ENCODE measurements at regions not wholly inside any gene's neighbourhood (a gene's known extent, or its start where the extent isn't known, plus 50 kb on each side); places are given as distances from the start of the nearest gene placed in this dataset.
"Not testable (repeated sequence)": the region's sequence is repeated elsewhere in the genome, so short reads cannot be mapped to it uniquely, and the experiment has no call there.

- DNase-seq (ENCODE audit: insufficient read length, low spot score) (no peak), FAIRE-seq (no peak)
- no peak for TF ChIP-seq POU2F2 (IDR thresholded peaks at IDR 0.05; ENCODE audit: low read depth, low read length)
- no peak for TF ChIP-seq SPI1 (IDR thresholded peaks at IDR 0.05; ENCODE audit: low read depth, low read length)
- no peak for TF ChIP-seq TAF1 (IDR thresholded peaks at IDR 0.05; ENCODE audit: low read depth, low read length)
- no peak for TF ChIP-seq POLR2AphosphoS5 (IDR thresholded peaks at IDR 0.05; ENCODE audit: low read depth, low read length)
- no peak for TF ChIP-seq PAX5 (IDR thresholded peaks at IDR 0.05; ENCODE audit: insufficient read depth, low read length, severe bottlenecking)
- no peak for TF ChIP-seq POLR2A (IDR thresholded peaks at IDR 0.05; ENCODE audit: low read depth, low read length)
These were observed 516.7 kb downstream of the NTRK3 start for GRCh38 chr15:87739866-87740265.

GRCh38 chr15:87739081-87739480, 517.5 kb downstream of the NTRK3 start:
- TF ChIP-seq SPI1 (IDR thresholded peaks at IDR 0.05; ENCODE audit: low read depth, low read length), result no peak
- TF ChIP-seq POLR2A (IDR thresholded peaks at IDR 0.05; ENCODE audit: low read depth, low read length), result no peak
- FAIRE-seq (no peak), DNase-seq (ENCODE audit: insufficient read length, low spot score) (no peak)

GRCh38 chr15:87737460-87737859, 519.1 kb downstream of the NTRK3 start:
- not testable (repeated sequence) for DNase-seq (ENCODE audit: insufficient read length, low spot score); FAIRE-seq

GRCh38 chr15:87736891-87737389, 519.6 kb downstream of the NTRK3 start:
- DNase-seq (ENCODE audit: insufficient read length, low spot score) (no peak), FAIRE-seq (no peak)
- TF ChIP-seq PAX5 (IDR thresholded peaks at IDR 0.05; ENCODE audit: insufficient read depth, low read length, severe bottlenecking), result no peak
- no peak for TF ChIP-seq TAF1 (IDR thresholded peaks at IDR 0.05; ENCODE audit: low read depth, low read length)

GRCh38 chr15:87736401-87736800, 520.1 kb downstream of the NTRK3 start:
- FAIRE-seq, result no peak
- DNase-seq (ENCODE audit: insufficient read length, low spot score), result no peak

GRCh38 chr15:87735522-87735921, 521.0 kb downstream of the NTRK3 start:
- TF ChIP-seq TAF1 (IDR thresholded peaks at IDR 0.05; ENCODE audit: low read depth, low read length) (no peak), POLR2A (IDR thresholded peaks at IDR 0.05; ENCODE audit: low read depth, low read length) (no peak), SPI1 (IDR thresholded peaks at IDR 0.05; ENCODE audit: low read depth, low read length) (no peak), POLR2AphosphoS5 (IDR thresholded peaks at IDR 0.05; ENCODE audit: low read depth, low read length) (no peak), PAX5 (IDR thresholded peaks at IDR 0.05; ENCODE audit: insufficient read depth, low read length, severe bottlenecking) (no peak)

More at GRCh38 chr15:87736401-87736800, 520.1 kb downstream of the NTRK3 start:
- TF ChIP-seq SPI1 (IDR thresholded peaks at IDR 0.05; ENCODE audit: low read depth, low read length), result no peak

GRCh38 chr15:87734571-87735373, 521.8 kb downstream of the NTRK3 start:
- FAIRE-seq (no peak), DNase-seq (ENCODE audit: insufficient read length, low spot score) (no peak)
- TF ChIP-seq SPI1 (IDR thresholded peaks at IDR 0.05; ENCODE audit: low read depth, low read length), result no peak
- no peak for TF ChIP-seq POU2F2 (IDR thresholded peaks at IDR 0.05; ENCODE audit: low read depth, low read length)
- no peak for TF ChIP-seq PAX5 (IDR thresholded peaks at IDR 0.05; ENCODE audit: insufficient read depth, low read length, severe bottlenecking)
- TF ChIP-seq POLR2AphosphoS5 (IDR thresholded peaks at IDR 0.05; ENCODE audit: low read depth, low read length), result no peak
- TF ChIP-seq POLR2A (IDR thresholded peaks at IDR 0.05; ENCODE audit: low read depth, low read length), result no peak
- TF ChIP-seq TAF1 (IDR thresholded peaks at IDR 0.05; ENCODE audit: low read depth, low read length), result no peak

More at GRCh38 chr15:87735522-87735921, 521.0 kb downstream of the NTRK3 start:
- FAIRE-seq (no peak), DNase-seq (ENCODE audit: insufficient read length, low spot score) (no peak)

- DNase-seq (ENCODE audit: insufficient read length, low spot score) (no peak), FAIRE-seq (no peak)
- TF ChIP-seq TAF1 (IDR thresholded peaks at IDR 0.05; ENCODE audit: low read depth, low read length), result no peak
- no peak for TF ChIP-seq PAX5 (IDR thresholded peaks at IDR 0.05; ENCODE audit: insufficient read depth, low read length, severe bottlenecking)
- no peak for TF ChIP-seq POLR2AphosphoS5 (IDR thresholded peaks at IDR 0.05; ENCODE audit: low read depth, low read length)
- TF ChIP-seq POU2F2 (IDR thresholded peaks at IDR 0.05; ENCODE audit: low read depth, low read length), result no peak
- no peak for TF ChIP-seq SPI1 (IDR thresholded peaks at IDR 0.05; ENCODE audit: low read depth, low read length)
- no peak for TF ChIP-seq POLR2A (IDR thresholded peaks at IDR 0.05; ENCODE audit: low read depth, low read length)
These were observed 522.6 kb downstream of the NTRK3 start for GRCh38 chr15:87733977-87734376.

GRCh38 chr15:87733541-87733941, 523.0 kb downstream of the NTRK3 start:
- FAIRE-seq (no peak), DNase-seq (ENCODE audit: insufficient read length, low spot score) (no peak)
- no peak for TF ChIP-seq POU2F2 (IDR thresholded peaks at IDR 0.05; ENCODE audit: low read depth, low read length)
- no peak for TF ChIP-seq PAX5 (IDR thresholded peaks at IDR 0.05; ENCODE audit: insufficient read depth, low read length, severe bottlenecking)
- no peak for TF ChIP-seq SPI1 (IDR thresholded peaks at IDR 0.05; ENCODE audit: low read depth, low read length)
- TF ChIP-seq POLR2A (IDR thresholded peaks at IDR 0.05; ENCODE audit: low read depth, low read length), result no peak
- TF ChIP-seq POLR2AphosphoS5 (IDR thresholded peaks at IDR 0.05; ENCODE audit: low read depth, low read length), result no peak
- no peak for TF ChIP-seq TAF1 (IDR thresholded peaks at IDR 0.05; ENCODE audit: low read depth, low read length)

- TF ChIP-seq POU2F2 (IDR thresholded peaks at IDR 0.05; ENCODE audit: low read depth, low read length) (no peak), SPI1 (IDR thresholded peaks at IDR 0.05; ENCODE audit: low read depth, low read length) (no peak), POLR2A (IDR thresholded peaks at IDR 0.05; ENCODE audit: low read depth, low read length) (no peak), PAX5 (IDR thresholded peaks at IDR 0.05; ENCODE audit: insufficient read depth, low read length, severe bottlenecking) (no peak), TAF1 (IDR thresholded peaks at IDR 0.05; ENCODE audit: low read depth, low read length) (no peak), POLR2AphosphoS5 (IDR thresholded peaks at IDR 0.05; ENCODE audit: low read depth, low read length) (no peak)
- FAIRE-seq (no peak), DNase-seq (ENCODE audit: insufficient read length, low spot score) (no peak)
These were observed 523.6 kb downstream of the NTRK3 start for GRCh38 chr15:87732976-87733375.
